GM12878 (cell line): ENCODE measurements at regions not wholly inside any gene's neighbourhood (a gene's known extent, or its start where the extent isn't known, plus 50 kb on each side); places are given as distances from the start of the nearest gene placed in this dataset.

Source experiments
- ATAC-seq: fragments of 200-7000 bp; cut with Tn5 transposase; 3 replicates; pipeline ENCODE4 v1.9.1; 2020; ENCODE audit warnings: mild to moderate bottlenecking, moderate library complexity
- BruUV-seq: library from RNA; stranded (reverse); fragments of 400-500 nt; replicated peaks from 2 replicates; lab custom pipeline; 2021; lab: Mats Ljungman, UMichigan
- CTCF ChIA-PET: fragments of 300-600 bp; sonication (Branson Sonifier 250); formaldehyde crosslinking; extraction: SDS; loops from one replicate; lab custom pipeline; 2021; ENCODE audit warnings: inconsistent platforms; lab: Yijun Ruan, JAX
- POLR2A ChIA-PET: fragments of 350-600 bp; formaldehyde crosslinking; extraction: SDS; loops from one replicate; lab custom pipeline; 2021; ENCODE audit warnings: inconsistent platforms; lab: Charles Lee
- RAD21 ChIA-PET: fragments of 300-600 bp; sonication (Branson Sonifier 250); formaldehyde crosslinking; loops from one replicate; lab custom pipeline; 2023; ENCODE audit warnings: antibody characterized with exemption; ENCODE audit not compliant: unreplicated experiment; lab: Charles Lee
- SMC1A ChIA-PET: fragments of 300-600 bp; sonication (Branson Sonifier 250); formaldehyde crosslinking; loops from one replicate; lab custom pipeline; 2023; ENCODE audit not compliant: unreplicated experiment, uncharacterized antibody; lab: Charles Lee
- DNase-seq: peaks from one replicate; pipeline ENCODE4 v3.0.0-alpha.2; 2011; ENCODE audit warnings: low read depth, low spot score
- FAIRE-seq: peaks from 3 replicates; lab custom pipeline; 2011; peaks lifted over from hg19 to GRCh38; lab: Jason Lieb, UNC
- H2AFZ ChIP-seq: 2 replicates; pipeline ENCODE4 v1.6.0; 2011; ENCODE audit warnings: low read depth, low read length, control low read depth; ENCODE audit not compliant: control insufficient read depth
- H3K27ac ChIP-seq: 2 replicates; pipeline ENCODE4 v1.5.1; 2011; ENCODE audit warnings: control low read depth; ENCODE audit not compliant: control insufficient read depth, insufficient read depth
- H3K27me3 ChIP-seq, 2 experiments: replicated peaks in 1 of 2; 2 replicates each; pipeline versions ENCODE4 v1.6.0 to v1.6.1; 2011; ENCODE audit warnings: low read length in 1 of 2; ENCODE audit not compliant: control insufficient read depth in 2 of 2, insufficient read depth in 2 of 2
- H3K36me3 ChIP-seq, 2 experiments: 2 replicates each; pipeline ENCODE4 v1.5.1; 2011; ENCODE audit warnings: low read length in 1 of 2; ENCODE audit not compliant: control insufficient read depth in 2 of 2, insufficient read depth in 2 of 2
- H3K4me1 ChIP-seq: 2 replicates; pipeline ENCODE4 v1.6.1; 2011; ENCODE audit warnings: mild to moderate bottlenecking, low read length, moderate library complexity, mixed read lengths; ENCODE audit not compliant: control insufficient read depth, insufficient read depth
- H3K4me2 ChIP-seq: 2 replicates; pipeline ENCODE4 v1.6.0; 2011; ENCODE audit warnings: control low read depth; ENCODE audit not compliant: control insufficient read depth, insufficient read depth
- H3K4me3 ChIP-seq: fragments of 200-600 bp; sonication (generic); 2 replicates; pipeline ENCODE4 v1.5.1; 2016
- H3K79me2 ChIP-seq: 2 replicates; pipeline ENCODE4 v1.6.0; 2011; ENCODE audit warnings: low read length; ENCODE audit not compliant: control insufficient read depth, insufficient read depth
- H3K9ac ChIP-seq: 2 replicates; pipeline ENCODE4 v1.8.0; 2011; ENCODE audit warnings: low read length, control low read depth, mixed read lengths; ENCODE audit not compliant: control insufficient read depth, insufficient read depth
- H3K9me3 ChIP-seq: replicated peaks from 3 replicates; pipeline ENCODE4 v1.5.1; 2011; ENCODE audit warnings: mild to moderate bottlenecking, low read length; ENCODE audit not compliant: control insufficient read depth, insufficient read depth
- H4K20me1 ChIP-seq: 2 replicates; pipeline ENCODE4 v1.6.0; 2011; ENCODE audit not compliant: control insufficient read depth, insufficient read depth
- CREB1 ChIP-seq: IDR thresholded peaks from 2 replicates; pipeline ENCODE4 v1.6.1; 2012; ENCODE audit warnings: low read depth, mild to moderate bottlenecking, inconsistent platforms
- IRF5 ChIP-seq: fragments of 450-650 bp; IDR thresholded peaks from 2 replicates; pipeline ENCODE4 v1.6.1; 2017; ENCODE audit warnings: borderline replicate concordance
- MEF2A ChIP-seq: IDR thresholded peaks from 2 replicates; pipeline ENCODE4 v1.6.1; 2011; ENCODE audit warnings: low read depth, mild to moderate bottlenecking, low read length, moderate library complexity; ENCODE audit not compliant: insufficient read depth
- MLLT1 ChIP-seq: fragments of 450-650 bp; IDR thresholded peaks from 2 replicates; pipeline ENCODE4 v1.6.1; 2016; ENCODE audit warnings: mild to moderate bottlenecking
- SMAD5 ChIP-seq: IDR thresholded peaks from 2 replicates; pipeline ENCODE4 v1.6.1; 2016; ENCODE audit warnings: antibody characterized with exemption, low read depth
- SUZ12 ChIP-seq: fragments of 200-600 bp; sonication (generic); IDR thresholded peaks from one replicate; pipeline ENCODE4 v1.6.1; 2018; ENCODE audit warnings: antibody characterized with exemption, mild to moderate bottlenecking; ENCODE audit not compliant: unreplicated experiment
- YBX1 ChIP-seq: fragments of 450-650 bp; IDR thresholded peaks from 2 replicates; pipeline ENCODE4 v1.6.1; 2016; ENCODE audit warnings: antibody characterized with exemption
- ZNF274 ChIP-seq: IDR thresholded peaks from one replicate; pipeline ENCODE4 v1.8.0; 2011; ENCODE audit not compliant: insufficient read length, insufficient read depth
- WGBS: methylation state at CpG from one replicate; pipeline ENCODE4 v1.1.6; 2016; ENCODE audit warnings: low lambda C conversion rate; ENCODE audit not compliant: insufficient replicate concordance, insufficient coverage; ENCODE audit errors: missing lambda C conversion rate; 5-methylcytosine and 5-hydroxymethylcytosine counted together
- in situ Hi-C: fragments of 300-500 bp; cut with MboI; formaldehyde crosslinking; loops from 9 replicates; pipeline ENCODE4 v1.14.3; 2018; ENCODE audit warnings: mixed read lengths
- intact Hi-C: fragments of 100-400 bp; cut with micrococcal nuclease; formaldehyde crosslinking; loops from one replicate; pipeline ENCODE4 v1.14.2; 2022; ENCODE audit not compliant: unreplicated experiment

DNA sequence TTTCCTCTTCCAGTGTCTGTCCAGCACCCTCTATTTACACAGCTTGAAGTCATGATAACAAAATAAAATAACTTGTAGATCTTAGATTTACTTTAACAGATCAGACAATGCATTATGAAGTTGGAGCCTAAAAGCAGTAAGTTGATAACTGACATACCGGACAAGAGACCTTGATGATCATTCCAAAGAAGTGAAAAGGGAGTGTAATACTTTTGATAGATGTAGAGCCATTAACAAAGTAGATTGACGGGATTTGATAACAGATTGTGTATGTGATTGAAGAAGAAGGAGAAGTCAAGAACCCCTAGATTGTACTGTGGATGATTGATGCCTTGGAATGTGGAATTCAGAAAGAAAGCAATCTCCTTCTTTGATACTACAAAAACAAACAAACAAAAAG is 403.8 kb upstream of the MGAT4C start:
- Histone ChIP-seq H3K9ac (no peak overlapping the region), H4K20me1 (no peaks in the 10 kb centered on the region), H2AFZ (no peak overlapping the region), H3K9me3 (no peaks in the 10 kb centered on the region), H3K79me2 (no peaks in the 10 kb centered on the region), H3K36me3 (no peaks in the 10 kb centered on the region), H3K27me3 (no peaks in the 10 kb centered on the region), H3K27ac (no peak overlapping the region), H3K4me1 (no peaks in the 10 kb centered on the region), H3K4me3 (no peak overlapping the region), H3K4me2 (no peak overlapping the region)
- no peak for FAIRE-seq
- WGBS: 55% methylated on average over 2 of the region's 2 CpGs
- no peak for DNase-seq
- no TSS peak for BruUV-seq
- CTCF ChIA-PET: no interaction called here
- RAD21 ChIA-PET: no interaction called here
- POLR2A ChIA-PET: no interaction called here
- in situ Hi-C loops: no loop called here
- intact Hi-C loops: no loop called here
- no peak for ATAC-seq
- SMC1A ChIA-PET: no interaction called here
- TF ChIP-seq YBX1 (no peak), SMAD5 (no peak), MLLT1 (no peak), MEF2A (no peak), SUZ12 (no peak), ZNF274 (no peak), CREB1 (no peak), IRF5 (no peak)
